WTC11 (cell line): ENCODE measurements at regions not wholly inside any gene's neighbourhood (a gene's known extent, or its start where the extent isn't known, plus 50 kb on each side); places are given as distances from the start of the nearest gene placed in this dataset.

ENCODE experiments used
- ATAC-seq: fragments of 200-7000 bp; cut with Tn5 transposase; 2 replicates; pipeline ENCODE4 v1.10.0; 2021; ENCODE audit warnings: mild to moderate bottlenecking, moderate library complexity
- CTCF ChIA-PET: fragments of 300-600 bp; sonication (Branson Sonifier 250); formaldehyde crosslinking; loops from one replicate; lab custom pipeline; 2021; ENCODE audit warnings: antibody characterized with exemption; lab: Charles Lee
- POLR2A ChIA-PET: fragments of 350-600 bp; sonication (Branson Sonifier 250); formaldehyde crosslinking; loops from one replicate; lab custom pipeline; 2021; ENCODE audit warnings: antibody characterized with exemption; lab: Charles Lee
- DNase-seq: peaks from one replicate; pipeline ENCODE4 v3.0.0; 2021; ENCODE audit warnings: low spot score
- H3K27ac Mint-ChIP-seq: 2 replicates; pipeline ENCODE4 v1.8.0; 2021; ENCODE audit warnings: mixed read lengths
- H3K27me3 Mint-ChIP-seq: 2 replicates; pipeline ENCODE4 v1.8.0; 2021; ENCODE audit warnings: low read depth, mild to moderate bottlenecking, moderate library complexity, mixed read lengths
- H3K36me3 Mint-ChIP-seq: 2 replicates; pipeline ENCODE4 v1.8.0; 2021; ENCODE audit warnings: mixed read lengths
- H3K4me1 Mint-ChIP-seq: 2 replicates; pipeline ENCODE4 v1.8.0; 2022; ENCODE audit warnings: mixed read lengths
- H3K4me3 Mint-ChIP-seq: 2 replicates; pipeline ENCODE4 v1.8.0; 2021; ENCODE audit warnings: mild to moderate bottlenecking, moderate library complexity, mixed read lengths
- H3K9me3 Mint-ChIP-seq: 2 replicates; pipeline ENCODE4 v1.8.0; 2021; ENCODE audit warnings: mixed read lengths
- ELF4 ChIP-seq: sonication (generic); formaldehyde crosslinking; IDR thresholded peaks from 2 replicates; pipeline ENCODE4 v1.8.1; 2022; ENCODE audit warnings: low read depth, mild to moderate bottlenecking, moderate library complexity, missing genetic modification reagents
- ETV6 ChIP-seq: sonication (generic); formaldehyde crosslinking; IDR thresholded peaks from 2 replicates; pipeline ENCODE4 v1.8.1; 2022; ENCODE audit warnings: mild to moderate bottlenecking, missing genetic modification reagents
- FOXJ3 ChIP-seq: sonication (generic); formaldehyde crosslinking; IDR thresholded peaks from 2 replicates; pipeline ENCODE4 v1.9.0; 2021; ENCODE audit warnings: missing genetic modification reagents, mild to moderate bottlenecking, borderline replicate concordance
- GTF2I ChIP-seq: fragments of 250-450 bp; sonication (Bioruptor Pico); conservative IDR thresholded peaks from 2 replicates; pipeline ENCODE4 v1.4.0; 2021; ENCODE audit warnings: mild to moderate bottlenecking
- HMGA2 ChIP-seq: fragments of 250-450 bp; sonication (Bioruptor Pico); IDR thresholded peaks from 2 replicates; pipeline ENCODE4 v1.4.0; 2021; ENCODE audit warnings: mild to moderate bottlenecking, moderate library complexity
- IRF2 ChIP-seq: sonication (generic); formaldehyde crosslinking; IDR thresholded peaks from 2 replicates; pipeline ENCODE4 v1.8.0; 2022; ENCODE audit warnings: low read depth, missing genetic modification reagents, borderline replicate concordance
- NR1H2 ChIP-seq: sonication (generic); formaldehyde crosslinking; IDR thresholded peaks from 2 replicates; pipeline ENCODE4 v1.9.0; 2021; ENCODE audit warnings: mild to moderate bottlenecking, moderate library complexity, missing genetic modification reagents
- TEAD4 ChIP-seq: sonication (generic); formaldehyde crosslinking; IDR thresholded peaks from 2 replicates; pipeline ENCODE4 v1.8.0; 2022; ENCODE audit warnings: mild to moderate bottlenecking, missing genetic modification reagents
- ZNF121 ChIP-seq: sonication (generic); formaldehyde crosslinking; IDR thresholded peaks from 2 replicates; pipeline ENCODE4 v1.8.0; 2023; ENCODE audit warnings: missing genetic modification reagents
- ZNF232 ChIP-seq: sonication (generic); formaldehyde crosslinking; IDR thresholded peaks from 2 replicates; pipeline ENCODE4 v1.8.0; 2022; ENCODE audit warnings: mild to moderate bottlenecking, missing genetic modification reagents
- ZNF416 ChIP-seq: fragments of 250-450 bp; sonication (Bioruptor Pico); IDR thresholded peaks from 2 replicates; pipeline ENCODE4 v1.9.0; 2021; ENCODE audit warnings: mild to moderate bottlenecking, inconsistent platforms
- ZNF423 ChIP-seq: fragments of 250-450 bp; sonication (Bioruptor Pico); IDR thresholded peaks from 2 replicates; pipeline ENCODE4 v2.1.2; 2022; ENCODE audit warnings: mild to moderate bottlenecking, moderate library complexity
- TF ChIP-seq, protein P1 (sequence below): fragments of 250-450 bp; sonication (Bioruptor Pico); IDR thresholded peaks from 2 replicates; pipeline ENCODE4 v1.9.0; 2021; ENCODE audit warnings: mild to moderate bottlenecking, borderline replicate concordance
- TF ChIP-seq, protein P2 (sequence below): fragments of 250-450 bp; sonication (Bioruptor Pico); IDR thresholded peaks from 2 replicates; pipeline ENCODE4 v2.1.2; 2022; ENCODE audit warnings: mild to moderate bottlenecking, moderate library complexity
- TF ChIP-seq, protein P3 (sequence below): fragments of 250-450 bp; sonication (Bioruptor Pico); IDR thresholded peaks from 2 replicates; pipeline ENCODE4 v1.8.0; 2021; ENCODE audit warnings: mild to moderate bottlenecking
- TF ChIP-seq, protein P4 (sequence below): sonication (generic); formaldehyde crosslinking; IDR thresholded peaks from 2 replicates; pipeline ENCODE4 v1.8.1; 2022; ENCODE audit warnings: mild to moderate bottlenecking, missing genetic modification reagents, moderate library complexity, borderline replicate concordance
- TF ChIP-seq, protein P5 (sequence below): sonication (generic); formaldehyde crosslinking; IDR thresholded peaks from 2 replicates; pipeline ENCODE4 v1.8.1; 2023; ENCODE audit warnings: mild to moderate bottlenecking, missing genetic modification reagents, borderline replicate concordance

DNA sequence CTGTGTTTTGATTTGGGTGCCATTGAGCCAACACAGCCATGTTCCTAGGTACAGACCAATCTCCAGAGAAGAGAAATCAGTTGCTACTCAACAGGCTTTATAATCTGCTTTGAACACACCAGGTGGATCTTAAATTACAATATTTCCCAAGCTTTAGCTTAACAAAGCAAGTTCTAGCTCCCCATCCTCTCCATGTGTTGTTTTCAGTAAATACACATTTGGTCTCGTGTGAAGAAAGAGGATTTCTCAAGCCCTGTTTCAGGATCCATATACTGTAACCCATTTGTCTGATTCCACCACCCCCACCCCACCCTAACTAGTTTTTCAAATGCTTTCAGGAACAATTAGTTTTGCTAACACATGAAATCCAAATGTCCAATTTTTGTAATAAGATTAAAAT is 109.6 kb upstream of the NIPBL start:
- no peak overlapping the region for H3K27ac Mint-ChIP-seq
- no peaks in the 10 kb centered on the region for H3K4me1 Mint-ChIP-seq
- ATAC-seq (no peak), DNase-seq (no peak)
- peaks cover 21% of the 10 kb centered on the region for H3K9me3 Mint-ChIP-seq
- POLR2A ChIA-PET, result no interaction called here
- H3K36me3 Mint-ChIP-seq, result peaks cover 6% of the 10 kb centered on the region
- no peak overlapping the region for H3K4me3 Mint-ChIP-seq
- TF ChIP-seq ZNF121 (no peak), ZNF232 (CRISPR knock-in tag) (no peak), ETV6 (no peak), GTF2I (no peak), ZNF416 (CRISPR knock-in tag) (no peak), IRF2 (CRISPR knock-in tag) (no peak), ZNF423 (no peak), ELF4 (CRISPR knock-in tag) (no peak), HMGA2 (CRISPR knock-in tag) (no peak), NR1H2 (CRISPR knock-in tag) (no peak), FOXJ3 (CRISPR knock-in tag) (no peak), TEAD4 (CRISPR knock-in tag) (no peak)
- TF ChIP-seq, protein P1, sequence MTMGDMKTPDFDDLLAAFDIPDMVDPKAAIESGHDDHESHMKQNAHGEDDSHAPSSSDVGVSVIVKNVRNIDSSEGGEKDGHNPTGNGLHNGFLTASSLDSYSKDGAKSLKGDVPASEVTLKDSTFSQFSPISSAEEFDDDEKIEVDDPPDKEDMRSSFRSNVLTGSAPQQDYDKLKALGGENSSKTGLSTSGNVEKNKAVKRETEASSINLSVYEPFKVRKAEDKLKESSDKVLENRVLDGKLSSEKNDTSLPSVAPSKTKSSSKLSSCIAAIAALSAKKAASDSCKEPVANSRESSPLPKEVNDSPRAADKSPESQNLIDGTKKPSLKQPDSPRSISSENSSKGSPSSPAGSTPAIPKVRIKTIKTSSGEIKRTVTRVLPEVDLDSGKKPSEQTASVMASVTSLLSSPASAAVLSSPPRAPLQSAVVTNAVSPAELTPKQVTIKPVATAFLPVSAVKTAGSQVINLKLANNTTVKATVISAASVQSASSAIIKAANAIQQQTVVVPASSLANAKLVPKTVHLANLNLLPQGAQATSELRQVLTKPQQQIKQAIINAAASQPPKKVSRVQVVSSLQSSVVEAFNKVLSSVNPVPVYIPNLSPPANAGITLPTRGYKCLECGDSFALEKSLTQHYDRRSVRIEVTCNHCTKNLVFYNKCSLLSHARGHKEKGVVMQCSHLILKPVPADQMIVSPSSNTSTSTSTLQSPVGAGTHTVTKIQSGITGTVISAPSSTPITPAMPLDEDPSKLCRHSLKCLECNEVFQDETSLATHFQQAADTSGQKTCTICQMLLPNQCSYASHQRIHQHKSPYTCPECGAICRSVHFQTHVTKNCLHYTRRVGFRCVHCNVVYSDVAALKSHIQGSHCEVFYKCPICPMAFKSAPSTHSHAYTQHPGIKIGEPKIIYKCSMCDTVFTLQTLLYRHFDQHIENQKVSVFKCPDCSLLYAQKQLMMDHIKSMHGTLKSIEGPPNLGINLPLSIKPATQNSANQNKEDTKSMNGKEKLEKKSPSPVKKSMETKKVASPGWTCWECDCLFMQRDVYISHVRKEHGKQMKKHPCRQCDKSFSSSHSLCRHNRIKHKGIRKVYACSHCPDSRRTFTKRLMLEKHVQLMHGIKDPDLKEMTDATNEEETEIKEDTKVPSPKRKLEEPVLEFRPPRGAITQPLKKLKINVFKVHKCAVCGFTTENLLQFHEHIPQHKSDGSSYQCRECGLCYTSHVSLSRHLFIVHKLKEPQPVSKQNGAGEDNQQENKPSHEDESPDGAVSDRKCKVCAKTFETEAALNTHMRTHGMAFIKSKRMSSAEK (CRISPR knock-in tag), result no peak
- TF ChIP-seq, protein P2, sequence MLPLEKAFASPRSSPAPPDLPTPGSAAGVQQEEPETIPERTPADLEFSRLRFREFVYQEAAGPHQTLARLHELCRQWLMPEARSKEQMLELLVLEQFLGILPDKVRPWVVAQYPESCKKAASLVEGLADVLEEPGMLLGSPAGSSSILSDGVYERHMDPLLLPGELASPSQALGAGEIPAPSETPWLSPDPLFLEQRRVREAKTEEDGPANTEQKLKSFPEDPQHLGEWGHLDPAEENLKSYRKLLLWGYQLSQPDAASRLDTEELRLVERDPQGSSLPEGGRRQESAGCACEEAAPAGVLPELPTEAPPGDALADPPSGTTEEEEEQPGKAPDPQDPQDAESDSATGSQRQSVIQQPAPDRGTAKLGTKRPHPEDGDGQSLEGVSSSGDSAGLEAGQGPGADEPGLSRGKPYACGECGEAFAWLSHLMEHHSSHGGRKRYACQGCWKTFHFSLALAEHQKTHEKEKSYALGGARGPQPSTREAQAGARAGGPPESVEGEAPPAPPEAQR, result no peak
- TF ChIP-seq, protein P3, sequence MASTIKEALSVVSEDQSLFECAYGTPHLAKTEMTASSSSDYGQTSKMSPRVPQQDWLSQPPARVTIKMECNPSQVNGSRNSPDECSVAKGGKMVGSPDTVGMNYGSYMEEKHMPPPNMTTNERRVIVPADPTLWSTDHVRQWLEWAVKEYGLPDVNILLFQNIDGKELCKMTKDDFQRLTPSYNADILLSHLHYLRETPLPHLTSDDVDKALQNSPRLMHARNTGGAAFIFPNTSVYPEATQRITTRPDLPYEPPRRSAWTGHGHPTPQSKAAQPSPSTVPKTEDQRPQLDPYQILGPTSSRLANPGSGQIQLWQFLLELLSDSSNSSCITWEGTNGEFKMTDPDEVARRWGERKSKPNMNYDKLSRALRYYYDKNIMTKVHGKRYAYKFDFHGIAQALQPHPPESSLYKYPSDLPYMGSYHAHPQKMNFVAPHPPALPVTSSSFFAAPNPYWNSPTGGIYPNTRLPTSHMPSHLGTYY (CRISPR knock-in tag), result no peak
- TF ChIP-seq, protein P4, sequence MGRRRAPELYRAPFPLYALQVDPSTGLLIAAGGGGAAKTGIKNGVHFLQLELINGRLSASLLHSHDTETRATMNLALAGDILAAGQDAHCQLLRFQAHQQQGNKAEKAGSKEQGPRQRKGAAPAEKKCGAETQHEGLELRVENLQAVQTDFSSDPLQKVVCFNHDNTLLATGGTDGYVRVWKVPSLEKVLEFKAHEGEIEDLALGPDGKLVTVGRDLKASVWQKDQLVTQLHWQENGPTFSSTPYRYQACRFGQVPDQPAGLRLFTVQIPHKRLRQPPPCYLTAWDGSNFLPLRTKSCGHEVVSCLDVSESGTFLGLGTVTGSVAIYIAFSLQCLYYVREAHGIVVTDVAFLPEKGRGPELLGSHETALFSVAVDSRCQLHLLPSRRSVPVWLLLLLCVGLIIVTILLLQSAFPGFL, result no peak
- TF ChIP-seq, protein P5, sequence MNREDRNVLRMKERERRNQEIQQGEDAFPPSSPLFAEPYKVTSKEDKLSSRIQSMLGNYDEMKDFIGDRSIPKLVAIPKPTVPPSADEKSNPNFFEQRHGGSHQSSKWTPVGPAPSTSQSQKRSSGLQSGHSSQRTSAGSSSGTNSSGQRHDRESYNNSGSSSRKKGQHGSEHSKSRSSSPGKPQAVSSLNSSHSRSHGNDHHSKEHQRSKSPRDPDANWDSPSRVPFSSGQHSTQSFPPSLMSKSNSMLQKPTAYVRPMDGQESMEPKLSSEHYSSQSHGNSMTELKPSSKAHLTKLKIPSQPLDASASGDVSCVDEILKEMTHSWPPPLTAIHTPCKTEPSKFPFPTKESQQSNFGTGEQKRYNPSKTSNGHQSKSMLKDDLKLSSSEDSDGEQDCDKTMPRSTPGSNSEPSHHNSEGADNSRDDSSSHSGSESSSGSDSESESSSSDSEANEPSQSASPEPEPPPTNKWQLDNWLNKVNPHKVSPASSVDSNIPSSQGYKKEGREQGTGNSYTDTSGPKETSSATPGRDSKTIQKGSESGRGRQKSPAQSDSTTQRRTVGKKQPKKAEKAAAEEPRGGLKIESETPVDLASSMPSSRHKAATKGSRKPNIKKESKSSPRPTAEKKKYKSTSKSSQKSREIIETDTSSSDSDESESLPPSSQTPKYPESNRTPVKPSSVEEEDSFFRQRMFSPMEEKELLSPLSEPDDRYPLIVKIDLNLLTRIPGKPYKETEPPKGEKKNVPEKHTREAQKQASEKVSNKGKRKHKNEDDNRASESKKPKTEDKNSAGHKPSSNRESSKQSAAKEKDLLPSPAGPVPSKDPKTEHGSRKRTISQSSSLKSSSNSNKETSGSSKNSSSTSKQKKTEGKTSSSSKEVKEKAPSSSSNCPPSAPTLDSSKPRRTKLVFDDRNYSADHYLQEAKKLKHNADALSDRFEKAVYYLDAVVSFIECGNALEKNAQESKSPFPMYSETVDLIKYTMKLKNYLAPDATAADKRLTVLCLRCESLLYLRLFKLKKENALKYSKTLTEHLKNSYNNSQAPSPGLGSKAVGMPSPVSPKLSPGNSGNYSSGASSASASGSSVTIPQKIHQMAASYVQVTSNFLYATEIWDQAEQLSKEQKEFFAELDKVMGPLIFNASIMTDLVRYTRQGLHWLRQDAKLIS (CRISPR knock-in tag), result no peak
- TF ChIP-seq, all 79 proteins: peak for 0
- CTCF ChIA-PET, result interaction anchor here (1.6 kb wide), 1 partner anchor 22 kb away, joined by 3 read pairs; no protein-coding TSS in a partner anchor
- H3K27me3 Mint-ChIP-seq, result 0 out of 2 replicates have a peak, but pooled peaks cover 4% of the 10 kb centered on the region
